ENCODE measurements at regions not wholly inside any gene's neighbourhood (a gene's known extent, or its start where the extent isn't known, plus 50 kb on each side); places are given as distances from the start of the nearest gene placed in this dataset.
"Not testable (repeated sequence)": the region's sequence is repeated elsewhere in the genome, so short reads cannot be mapped to it uniquely, and the experiment has no call there.

GRCh38 chr13:65932013-65932412 lies 1298.1 kb downstream of the PCDH9 start:
- TF ChIP-seq GATA1 (IDR thresholded peaks at IDR 0.05; ENCODE audit: low read depth, low read length) = no peak
- no peak for TF ChIP-seq POLR2A (IDR thresholded peaks at IDR 0.05; ENCODE audit: low read length)
- no peak for DNase-seq

- no peak for DNase-seq
- no peak for TF ChIP-seq POLR2A (IDR thresholded peaks at IDR 0.05; ENCODE audit: low read length)
- no peak for TF ChIP-seq GATA1 (IDR thresholded peaks at IDR 0.05; ENCODE audit: low read depth, low read length)
Measured at GRCh38 chr13:65929436-65929835, 1300.7 kb downstream of the PCDH9 start.

GRCh38 chr13:65926750-65927171 lies 1303.4 kb downstream of the PCDH9 start:
- no peak for TF ChIP-seq POLR2A (IDR thresholded peaks at IDR 0.05; ENCODE audit: low read length)
- TF ChIP-seq GATA1 (IDR thresholded peaks at IDR 0.05; ENCODE audit: low read depth, low read length) = no peak
- peak; percentile 2 to 5 for DNase-seq

- DNase-seq = not testable (repeated sequence)
Measured at GRCh38 chr13:65922846-65923245, 1307.3 kb downstream of the PCDH9 start.

GRCh38 chr13:65921933-65922332 lies 1308.2 kb downstream of the PCDH9 start:
- DNase-seq = no peak
- no peak for TF ChIP-seq POLR2A (IDR thresholded peaks at IDR 0.05; ENCODE audit: low read length)
- TF ChIP-seq GATA1 (IDR thresholded peaks at IDR 0.05; ENCODE audit: low read depth, low read length) = no peak

GRCh38 chr13:65917731-65918130 lies 1312.4 kb downstream of the PCDH9 start:
- TF ChIP-seq POLR2A (IDR thresholded peaks at IDR 0.05; ENCODE audit: low read length) (no peak), GATA1 (IDR thresholded peaks at IDR 0.05; ENCODE audit: low read depth, low read length) (no peak)
- no peak for DNase-seq

GRCh38 chr13:65915195-65915594 lies 1314.9 kb downstream of the PCDH9 start:
- DNase-seq = no peak
- TF ChIP-seq GATA1 (IDR thresholded peaks at IDR 0.05; ENCODE audit: low read depth, low read length) = no peak
- TF ChIP-seq POLR2A (IDR thresholded peaks at IDR 0.05; ENCODE audit: low read length) = no peak

GRCh38 chr13:65914716-65915115 lies 1315.4 kb downstream of the PCDH9 start:
- TF ChIP-seq GATA1 (IDR thresholded peaks at IDR 0.05; ENCODE audit: low read depth, low read length) (no peak), POLR2A (IDR thresholded peaks at IDR 0.05; ENCODE audit: low read length) (no peak)
- no peak for DNase-seq

GRCh38 chr13:65913173-65913572 lies 1317.0 kb downstream of the PCDH9 start:
- no peak for DNase-seq
- no peak for TF ChIP-seq POLR2A (IDR thresholded peaks at IDR 0.05; ENCODE audit: low read length)
- TF ChIP-seq GATA1 (IDR thresholded peaks at IDR 0.05; ENCODE audit: low read depth, low read length) = no peak

- TF ChIP-seq POLR2A (IDR thresholded peaks at IDR 0.05; ENCODE audit: low read length) = no peak
Measured at GRCh38 chr13:65912516-65912915, 1317.6 kb downstream of the PCDH9 start.

GRCh38 chr13:65911546-65912193 lies 1318.5 kb downstream of the PCDH9 start:
- no peak for DNase-seq
- TF ChIP-seq POLR2A (IDR thresholded peaks at IDR 0.05; ENCODE audit: low read length) (no peak), GATA1 (IDR thresholded peaks at IDR 0.05; ENCODE audit: low read depth, low read length) (no peak)

More at GRCh38 chr13:65912516-65912915, 1317.6 kb downstream of the PCDH9 start:
- no peak for DNase-seq

GRCh38 chr13:65909501-65909900 lies 1320.6 kb downstream of the PCDH9 start:
- TF ChIP-seq POLR2A (IDR thresholded peaks at IDR 0.05; ENCODE audit: low read length) (no peak), GATA1 (IDR thresholded peaks at IDR 0.05; ENCODE audit: low read depth, low read length) (no peak)
- no peak for DNase-seq

GRCh38 chr13:65907666-65908525 lies 1322.2 kb downstream of the PCDH9 start:
- no peak for DNase-seq
- TF ChIP-seq GATA1 (IDR thresholded peaks at IDR 0.05; ENCODE audit: low read depth, low read length) (no peak), POLR2A (IDR thresholded peaks at IDR 0.05; ENCODE audit: low read length) (no peak)

GRCh38 chr13:65901723-65902122 lies 1328.4 kb downstream of the PCDH9 start:
- DNase-seq = no peak
- TF ChIP-seq GATA1 (IDR thresholded peaks at IDR 0.05; ENCODE audit: low read depth, low read length) = no peak
- no peak for TF ChIP-seq POLR2A (IDR thresholded peaks at IDR 0.05; ENCODE audit: low read length)

GRCh38 chr13:65894049-65894448 lies 1336.1 kb downstream of the PCDH9 start:
- no peak for DNase-seq
- TF ChIP-seq POLR2A (IDR thresholded peaks at IDR 0.05; ENCODE audit: low read length) (no peak), GATA1 (IDR thresholded peaks at IDR 0.05; ENCODE audit: low read depth, low read length) (no peak)
